HTR-8/SVneo (cell line): ENCODE measurements at regions not wholly inside any gene's neighbourhood (a gene's known extent, or its start where the extent isn't known, plus 50 kb on each side); places are given as distances from the start of the nearest gene placed in this dataset.
A peak's percentile ranks its signal among the peaks of the same experiment; 100 is the strongest.

ENCODE experiments used
- DNase-seq: peaks from one replicate; pipeline ENCODE4 v3.0.0; 2011; ENCODE audit warnings: low spot score, mixed read lengths; ENCODE audit not compliant: insufficient read length
- FAIRE-seq: peaks from 2 replicates; lab custom pipeline; 2011; peaks lifted over from hg19 to GRCh38; lab: Jason Lieb, UNC

- DNase-seq, result peak; percentile 41
- FAIRE-seq, result no peak
Measured at GRCh38 chr2:53018825-53019425, 748.7 kb upstream of the CHAC2 start.

- no peak for DNase-seq
- no peak for FAIRE-seq
Measured at GRCh38 chr2:53006980-53007379, 760.6 kb upstream of the CHAC2 start.

GRCh38 chr2:53004413-53004812 is 763.2 kb upstream of the CHAC2 start:
- DNase-seq, result no peak
- FAIRE-seq, result no peak

GRCh38 chr2:52995424-52995823 is 772.2 kb upstream of the CHAC2 start:
- FAIRE-seq (no peak), DNase-seq (no peak)

GRCh38 chr2:52976143-52976949 is 791.3 kb upstream of the CHAC2 start:
- DNase-seq (peak; percentile 14), FAIRE-seq (no peak)

- FAIRE-seq, result no peak
- DNase-seq, result no peak
Measured at GRCh38 chr2:52974127-52974526, 793.5 kb upstream of the CHAC2 start.

GRCh38 chr2:52970642-52971041 is 797.0 kb upstream of the CHAC2 start:
- DNase-seq (no peak), FAIRE-seq (no peak)

- FAIRE-seq (no peak), DNase-seq (no peak)
Measured at GRCh38 chr2:52968043-52968442, 799.6 kb upstream of the CHAC2 start.

GRCh38 chr2:52964916-52965530 is 802.6 kb upstream of the CHAC2 start:
- FAIRE-seq (no peak), DNase-seq (no peak)

- no peak for DNase-seq
- no peak for FAIRE-seq
Measured at GRCh38 chr2:52961403-52961802, 806.2 kb upstream of the CHAC2 start.

- DNase-seq, result no peak
- FAIRE-seq, result no peak
Measured at GRCh38 chr2:52960881-52961280, 806.7 kb upstream of the CHAC2 start.

GRCh38 chr2:52959801-52960200 is 807.8 kb upstream of the CHAC2 start:
- FAIRE-seq (no peak), DNase-seq (no peak)

GRCh38 chr2:52956766-52957165 is 810.8 kb upstream of the CHAC2 start:
- DNase-seq (no peak), FAIRE-seq (no peak)

- no peak for FAIRE-seq
- DNase-seq, result no peak
Measured at GRCh38 chr2:52956118-52956517, 811.5 kb upstream of the CHAC2 start.

GRCh38 chr2:52955079-52955478 is 812.5 kb upstream of the CHAC2 start:
- FAIRE-seq (no peak), DNase-seq (no peak)

GRCh38 chr2:52940101-52940500 is 827.5 kb upstream of the CHAC2 start:
- FAIRE-seq (no peak), DNase-seq (no peak)

- DNase-seq (no peak), FAIRE-seq (no peak)
Measured at GRCh38 chr2:52939250-52939649, 828.4 kb upstream of the CHAC2 start.

- no peak for FAIRE-seq
- DNase-seq, result no peak
Measured at GRCh38 chr2:52936029-52936428, 831.6 kb upstream of the CHAC2 start.

GRCh38 chr2:52934920-52935640 is 832.5 kb upstream of the CHAC2 start:
- FAIRE-seq, result no peak
- no peak for DNase-seq

GRCh38 chr2:52934323-52934898 is 833.2 kb upstream of the CHAC2 start:
- no peak for FAIRE-seq
- peak; percentile 8 for DNase-seq
